Liver (tissue), 8 donors: ENCODE measurements at regions not wholly inside any gene's neighbourhood (a gene's known extent, or its start where the extent isn't known, plus 50 kb on each side); places are given as distances from the start of the nearest gene placed in this dataset.

ENCODE experiments used
- DNase-seq: peaks from one replicate; pipeline ENCODE4 v3.0.0-alpha.2; 2017; ENCODE audit warnings: low spot score
- H3K27ac ChIP-seq, 2 donors: one replicate each; pipeline ENCODE4 v1.7.0; 2013; ENCODE audit warnings: inconsistent platforms in 2 of 2, low read length in 2 of 2, control low read depth in 1 of 2, low read depth in 1 of 2, mild to moderate bottlenecking in 1 of 2
- H3K27me3 ChIP-seq, 4 donors: one replicate each; pipeline versions ENCODE4 v1.6.1 to v1.7.0; 2013; ENCODE audit warnings: low read length in 3 of 4, inconsistent platforms in 1 of 4, mild to moderate bottlenecking in 1 of 4, moderate library complexity in 1 of 4; ENCODE audit not compliant: control insufficient read depth in 4 of 4, insufficient read depth in 4 of 4
- H3K36me3 ChIP-seq, 4 donors: one replicate each; pipeline versions ENCODE4 v1.6.1 to v1.7.0; 2013; ENCODE audit warnings: low read length in 3 of 4, mild to moderate bottlenecking in 3 of 4, low read depth in 1 of 4, moderate library complexity in 1 of 4; ENCODE audit not compliant: control insufficient read depth in 4 of 4, insufficient read depth in 3 of 4
- H3K4me1 ChIP-seq, 4 donors: one replicate each; pipeline versions ENCODE4 v1.6.1 to v1.7.0; 2013; ENCODE audit warnings: low read length in 3 of 4, mild to moderate bottlenecking in 3 of 4, moderate library complexity in 1 of 4; ENCODE audit not compliant: control insufficient read depth in 4 of 4, insufficient read depth in 4 of 4
- H3K4me3 ChIP-seq, 3 donors: one replicate each; pipeline versions ENCODE4 v1.6.1 to v1.7.0; 2013; ENCODE audit warnings: low read length in 3 of 3, control low read depth in 1 of 3, low read depth in 1 of 3, mild to moderate bottlenecking in 1 of 3
- H3K9ac ChIP-seq, 2 donors: one replicate each; pipeline ENCODE4 v1.7.0; 2013; ENCODE audit warnings: low read length in 2 of 2, mild to moderate bottlenecking in 2 of 2, moderate library complexity in 2 of 2, control low read depth in 1 of 2, low read depth in 1 of 2
- H3K9me3 ChIP-seq, 4 donors: one replicate each; pipeline versions ENCODE4 v1.6.1 to v1.7.0; 2013; ENCODE audit warnings: low read length in 3 of 4; ENCODE audit not compliant: control insufficient read depth in 4 of 4
- CTCF ChIP-seq: fragments of 150-350 bp; IDR thresholded peaks from 2 replicates; pipeline ENCODE4 v1.5.1; 2017; ENCODE audit warnings: improper control_type of control experiment, low read depth, low read length; ENCODE audit not compliant: missing input control
- FOXA2 ChIP-seq: IDR thresholded peaks from 2 replicates; pipeline ENCODE4 v1.6.1; 2016; ENCODE audit warnings: antibody characterized with exemption
- GABPA ChIP-seq, 2 donors: IDR thresholded peaks in 1 of 2; conservative IDR thresholded peaks in 1 of 2; 2 replicates each; pipeline ENCODE4 v1.6.1; 2016; ENCODE audit warnings: antibody characterized with exemption in 2 of 2, mild to moderate bottlenecking in 1 of 2, moderate library complexity in 1 of 2
- HNF4A ChIP-seq, 2 donors: conservative IDR thresholded peaks; 2 replicates each; pipeline ENCODE4 v1.6.1; 2016; ENCODE audit warnings: antibody characterized with exemption in 2 of 2, mild to moderate bottlenecking in 2 of 2
- HNF4G ChIP-seq: IDR thresholded peaks from 2 replicates; pipeline ENCODE4 v1.6.1; 2016; ENCODE audit warnings: antibody characterized with exemption
- JUND ChIP-seq, 2 donors: IDR thresholded peaks; 2 replicates each; pipeline ENCODE4 v1.6.1; 2016; ENCODE audit warnings: antibody characterized with exemption in 2 of 2
- NR2F2 ChIP-seq: IDR thresholded peaks from 2 replicates; pipeline ENCODE4 v1.6.1; 2016; ENCODE audit warnings: antibody characterized with exemption
- RAD21 ChIP-seq, 2 donors: IDR thresholded peaks; 2 replicates each; pipeline ENCODE4 v1.6.1; 2016; ENCODE audit warnings: antibody characterized with exemption in 2 of 2, mild to moderate bottlenecking in 2 of 2
- REST ChIP-seq: IDR thresholded peaks from 2 replicates; pipeline ENCODE4 v1.6.1; 2016; ENCODE audit warnings: antibody characterized with exemption, mild to moderate bottlenecking
- RXRA ChIP-seq, 2 donors: IDR thresholded peaks; 2 replicates each; pipeline ENCODE4 v1.6.1; 2017 to 2018; ENCODE audit warnings: antibody characterized with exemption in 2 of 2, mild to moderate bottlenecking in 1 of 2
- SP1 ChIP-seq: IDR thresholded peaks from 2 replicates; pipeline ENCODE4 v1.6.1; 2018; ENCODE audit warnings: antibody characterized with exemption, mild to moderate bottlenecking
- TAF1 ChIP-seq: conservative IDR thresholded peaks from 2 replicates; pipeline ENCODE4 v1.6.1; 2016; ENCODE audit warnings: antibody characterized with exemption, mild to moderate bottlenecking
- YY1 ChIP-seq: IDR thresholded peaks from 2 replicates; pipeline ENCODE4 v1.6.1; 2016; ENCODE audit warnings: antibody characterized with exemption, mild to moderate bottlenecking
- ZBTB33 ChIP-seq: IDR thresholded peaks from 2 replicates; pipeline ENCODE4 v1.6.1; 2016; ENCODE audit warnings: antibody characterized with exemption
- WGBS: extraction: QIAGEN DNeasy Blood & Tissue Kit; methylation state at CpG from one replicate; pipeline ENCODE4 v1.1.7; 2013; 5-methylcytosine and 5-hydroxymethylcytosine counted together
- TF ChIP-seq, protein P1 (sequence below): IDR thresholded peaks from 2 replicates; pipeline ENCODE4 v1.6.1; 2016; ENCODE audit warnings: antibody characterized with exemption
- donor health status: healthy.
- donor health status: healthy.
- donor health status: healthy.
- donor health status: healthy.
- donor health status: healthy.

- H3K4me3 ChIP-seq = no peak overlapping the region
- no peaks in the 10 kb centered on the region for H3K9me3 ChIP-seq
- H3K27me3 ChIP-seq = no peaks in the 10 kb centered on the region
- no peak for DNase-seq
- WGBS = 76% methylated on average over 10 of the region's 10 CpGs
- H3K4me1 ChIP-seq = peaks cover 4 to 20% (median 6%) of the 10 kb centered on the region in 4 donors
- H3K36me3 ChIP-seq = peaks cover 0 to 7% (median 2%) of the 10 kb centered on the region in 4 donors
- H3K27ac ChIP-seq = no peak overlapping the region
- H3K9ac ChIP-seq = no peak overlapping the region
- TF ChIP-seq RXRA (IDR thresholded peaks at IDR 0.05) (peak in 1 of 2 donors; percentile 43), ZBTB33 (no peak), NR2F2 (peak; percentile 88)
These were observed 470.0 kb downstream of the SHQ1 start for GRCh38 chr3:72378287-72378686.

- peak; percentile 64 for TF ChIP-seq YY1
- peak; percentile 11 for TF ChIP-seq REST
- TF ChIP-seq GABPA (IDR thresholded peaks at IDR 0.05 in 1 of 2, conservative IDR thresholded peaks at IDR 0.05 in 1 of 2) = no peak
- TF ChIP-seq CTCF = no peak
- TF ChIP-seq NR2F2 = no peak
- TF ChIP-seq HNF4G = no peak
- no peak for TF ChIP-seq JUND (IDR thresholded peaks at IDR 0.05)
- peak; percentile 35 to 53 for TF ChIP-seq HNF4A (conservative IDR thresholded peaks at IDR 0.05)
- TF ChIP-seq RXRA (IDR thresholded peaks at IDR 0.05) = peak; percentile 41 to 48
- TF ChIP-seq SP1 = peak; percentile 47
- TF ChIP-seq FOXA2 = no peak
- TF ChIP-seq RAD21 (IDR thresholded peaks at IDR 0.05) = peak; percentile 57 to 73
- no peak for TF ChIP-seq TAF1
- TF ChIP-seq, protein P1, sequence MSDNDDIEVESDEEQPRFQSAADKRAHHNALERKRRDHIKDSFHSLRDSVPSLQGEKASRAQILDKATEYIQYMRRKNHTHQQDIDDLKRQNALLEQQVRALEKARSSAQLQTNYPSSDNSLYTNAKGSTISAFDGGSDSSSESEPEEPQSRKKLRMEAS = no peak
- no peak for TF ChIP-seq ZBTB33
- no peak overlapping the region for H3K4me3 ChIP-seq
- DNase-seq = no peak
- 56% methylated on average over 9 of the region's 9 CpGs for WGBS
- H3K9ac ChIP-seq = no peak overlapping the region
- peaks cover 0 to 7% (median 2%) of the 10 kb centered on the region in 4 donors for H3K36me3 ChIP-seq
- no peaks in the 10 kb centered on the region for H3K9me3 ChIP-seq
- H3K27me3 ChIP-seq = no peaks in the 10 kb centered on the region
- H3K27ac ChIP-seq = peak overlapping the region in 1 of 2 donors; percentile 38
- peaks cover 4 to 20% (median 6%) of the 10 kb centered on the region in 4 donors for H3K4me1 ChIP-seq
These were observed 471.1 kb downstream of the SHQ1 start for GRCh38 chr3:72376956-72377710.
